Trophoblast cell (in vitro differentiated cells and primary cell): ENCODE measurements at regions not wholly inside any gene's neighbourhood (a gene's known extent, or its start where the extent isn't known, plus 50 kb on each side); places are given as distances from the start of the nearest gene placed in this dataset.

Source experiments
- DNase-seq, 2 donors: peaks; one replicate each; pipeline ENCODE4 v3.0.0-alpha.2; 2016
- H2AFZ ChIP-seq: 2 replicates; pipeline ENCODE4 v1.6.1; 2013; ENCODE audit warnings: low read length, moderate library complexity, mild to moderate bottlenecking; ENCODE audit not compliant: insufficient read depth, poor library complexity
- H2AK5ac ChIP-seq: 2 replicates; pipeline ENCODE4 v1.6.1; 2013; ENCODE audit warnings: mild to moderate bottlenecking, low read length
- H2BK120ac ChIP-seq: 2 replicates; pipeline ENCODE4 v1.6.1; 2013; ENCODE audit warnings: low read length, mild to moderate bottlenecking, moderate library complexity; ENCODE audit not compliant: insufficient read depth, poor library complexity
- H2BK12ac ChIP-seq: 2 replicates; pipeline ENCODE4 v1.6.1; 2013; ENCODE audit warnings: mild to moderate bottlenecking, low read length, moderate library complexity
- H2BK5ac ChIP-seq: 2 replicates; pipeline ENCODE4 v1.6.1; 2013; ENCODE audit warnings: low read length, low read depth, moderate library complexity, mild to moderate bottlenecking; ENCODE audit not compliant: poor library complexity
- H3K14ac ChIP-seq: 2 replicates; pipeline ENCODE4 v1.6.1; 2013; ENCODE audit warnings: mild to moderate bottlenecking, low read length
- H3K18ac ChIP-seq: 2 replicates; pipeline ENCODE4 v1.6.1; 2013; ENCODE audit warnings: mild to moderate bottlenecking, low read length
- H3K23ac ChIP-seq: 2 replicates; pipeline ENCODE4 v1.6.1; 2013; ENCODE audit warnings: low read length
- H3K27ac ChIP-seq: 2 replicates; pipeline ENCODE4 v1.5.1; 2013; ENCODE audit warnings: low read depth, mild to moderate bottlenecking, inconsistent platforms, low read length, moderate library complexity
- H3K27me3 ChIP-seq: 2 replicates; pipeline ENCODE4 v1.6.1; 2013; ENCODE audit warnings: inconsistent platforms, mild to moderate bottlenecking, low read length, moderate library complexity; ENCODE audit not compliant: insufficient read depth
- H3K36me3 ChIP-seq, 2 experiments: 1 replicate in 1 of 2; 2 replicates in 1 of 2; pipeline ENCODE4 v1.6.1; 2013; ENCODE audit warnings: low read length in 2 of 2, mild to moderate bottlenecking in 2 of 2, moderate library complexity in 1 of 2; ENCODE audit not compliant: insufficient read depth in 2 of 2, control insufficient read depth in 1 of 2
- H3K4ac ChIP-seq: 2 replicates; pipeline ENCODE4 v1.6.1; 2013; ENCODE audit warnings: low read depth, mild to moderate bottlenecking, low read length, moderate library complexity
- H3K4me1 ChIP-seq, 2 experiments: 1 replicate in 1 of 2; 2 replicates in 1 of 2; pipeline ENCODE4 v1.6.1; 2013; ENCODE audit warnings: low read length in 2 of 2, mild to moderate bottlenecking in 2 of 2, moderate library complexity in 1 of 2; ENCODE audit not compliant: insufficient read depth in 2 of 2, control insufficient read depth in 1 of 2
- H3K4me2 ChIP-seq: 2 replicates; pipeline ENCODE4 v1.6.1; 2013; ENCODE audit warnings: inconsistent platforms, mild to moderate bottlenecking, low read length, moderate library complexity
- H3K4me3 ChIP-seq: 2 replicates; pipeline ENCODE4 v1.5.1; 2013; ENCODE audit warnings: mild to moderate bottlenecking, low read depth, low read length, inconsistent platforms
- H3K79me1 ChIP-seq: one replicate; pipeline ENCODE4 v1.6.1; 2013; ENCODE audit warnings: low read length
- H3K79me2 ChIP-seq: 2 replicates; pipeline ENCODE4 v1.6.1; 2013; ENCODE audit warnings: low read length, mild to moderate bottlenecking; ENCODE audit not compliant: control insufficient read depth, insufficient read depth, poor library complexity
- H3K9ac ChIP-seq: 2 replicates; pipeline ENCODE4 v1.6.1; 2013; ENCODE audit warnings: mild to moderate bottlenecking, low read length
- H3K9me3 ChIP-seq: 2 replicates; pipeline ENCODE4 v1.6.1; 2013; ENCODE audit warnings: low read depth, mild to moderate bottlenecking, control low read depth, inconsistent platforms, low read length; ENCODE audit not compliant: insufficient read depth
- H4K12ac ChIP-seq: 2 replicates; pipeline ENCODE4 v1.6.1; 2013; ENCODE audit warnings: low read depth, mild to moderate bottlenecking, low read length, moderate library complexity
- H4K8ac ChIP-seq: 2 replicates; pipeline ENCODE4 v1.6.1; 2013; ENCODE audit warnings: low read depth, mild to moderate bottlenecking, low read length, moderate library complexity
- H4K91ac ChIP-seq: one replicate; pipeline ENCODE4 v1.6.1; 2013; ENCODE audit warnings: low read depth, mild to moderate bottlenecking, low read length, moderate library complexity
- WGBS: extraction: QIAGEN DNeasy Blood & Tissue Kit; methylation state at CpG from one replicate; pipeline ENCODE4 v1.1.7; 2013; ENCODE audit warnings: missing lambda C conversion rate; ENCODE audit not compliant: insufficient read length, insufficient coverage; ENCODE audit errors: extremely low coverage; 5-methylcytosine and 5-hydroxymethylcytosine counted together

- no peak overlapping the region for H2BK120ac ChIP-seq
These were observed 303.0 kb upstream of the TLE4 start for GRCh38 chr9:79268806-79269205.

DNA sequence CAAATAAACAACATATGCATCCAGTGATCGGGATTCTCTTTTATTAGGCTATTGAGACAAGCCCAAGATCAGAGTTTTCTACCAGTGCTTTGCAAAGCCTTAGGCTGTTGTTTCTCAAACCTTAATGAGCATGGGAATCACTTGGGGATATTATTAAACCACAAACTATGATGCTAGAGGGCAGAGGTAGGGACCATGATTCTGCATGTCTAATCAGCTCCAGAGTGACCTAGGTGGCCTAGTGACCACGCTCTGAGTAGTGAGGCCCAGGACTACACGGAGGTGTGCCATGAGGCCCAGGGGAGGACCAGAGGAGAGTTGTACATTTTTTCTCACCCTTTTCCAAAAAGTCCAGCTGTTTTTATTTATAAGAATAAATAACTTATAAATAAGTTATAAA is 298.5 kb upstream of the TLE4 start:
- Histone ChIP-seq H3K4me3 (no peak overlapping the region), H3K36me3 (no peaks in the 10 kb centered on the region), H3K79me2 (no peaks in the 10 kb centered on the region), H4K12ac (no peak overlapping the region), H2BK12ac (no peak overlapping the region), H2AFZ (no peak overlapping the region), H3K27me3 (no peaks in the 10 kb centered on the region), H3K4me2 (no peak overlapping the region), H3K79me1 (no peaks in the 10 kb centered on the region), H3K4me1 (peaks cover 0 to 2% of the 10 kb centered on the region in 2 experiments), H3K14ac (no peak overlapping the region), H3K9me3 (no peaks in the 10 kb centered on the region), H4K91ac (no peak overlapping the region), H3K18ac (no peak overlapping the region), H4K8ac (no peak overlapping the region), H2BK5ac (no peak overlapping the region), H2AK5ac (no peak overlapping the region), H3K9ac (no peak overlapping the region), H3K27ac (no peak overlapping the region), H3K23ac (no peak overlapping the region), H2BK120ac (no peak overlapping the region), H3K4ac (no peak overlapping the region)
- DNase-seq: no peak
- no CpG with 5 or more reads among the region's 3 CpGs for WGBS

More at GRCh38 chr9:79268806-79269205, 303.0 kb upstream of the TLE4 start:
- Histone ChIP-seq H3K4ac (no peak overlapping the region), H3K27me3 (no peaks in the 10 kb centered on the region), H4K12ac (no peak overlapping the region), H3K27ac (no peak overlapping the region), H3K9me3 (no peaks in the 10 kb centered on the region), H2AFZ (no peak overlapping the region), H2AK5ac (no peak overlapping the region), H2BK12ac (no peak overlapping the region), H4K8ac (no peak overlapping the region), H3K79me1 (no peaks in the 10 kb centered on the region), H4K91ac (no peak overlapping the region), H3K36me3 (no peaks in the 10 kb centered on the region), H3K9ac (no peak overlapping the region), H3K18ac (no peak overlapping the region), H3K4me2 (no peak overlapping the region), H3K79me2 (no peaks in the 10 kb centered on the region), H3K4me1 (peaks cover 0 to 2% of the 10 kb centered on the region in 2 experiments), H3K14ac (no peak overlapping the region), H3K23ac (no peak overlapping the region), H2BK5ac (no peak overlapping the region), H3K4me3 (no peak overlapping the region)
- DNase-seq: no peak
- WGBS: no CpG with 5 or more reads among the region's 2 CpGs

GRCh38 chr9:79279356-79279755 is 292.4 kb upstream of the TLE4 start:
- no peak overlapping the region for H4K12ac ChIP-seq
- H3K23ac ChIP-seq: no peak overlapping the region
- H3K27me3 ChIP-seq: no peaks in the 10 kb centered on the region
- no peak overlapping the region for H2BK12ac ChIP-seq
- no peak for DNase-seq
- no peak overlapping the region for H4K91ac ChIP-seq
- H3K9me3 ChIP-seq: no peaks in the 10 kb centered on the region
- no peak overlapping the region for H4K8ac ChIP-seq
- H3K4ac ChIP-seq: no peak overlapping the region
- peaks cover 0 to 2% of the 10 kb centered on the region in 2 experiments for H3K4me1 ChIP-seq
- no peaks in the 10 kb centered on the region for H3K79me2 ChIP-seq
- H3K18ac ChIP-seq: no peak overlapping the region
- no peak overlapping the region for H2BK120ac ChIP-seq
- H3K4me3 ChIP-seq: no peak overlapping the region
- no peaks in the 10 kb centered on the region for H3K36me3 ChIP-seq
- H3K14ac ChIP-seq: no peak overlapping the region
- H3K9ac ChIP-seq: no peak overlapping the region
- H3K4me2 ChIP-seq: no peak overlapping the region
- no peak overlapping the region for H2AFZ ChIP-seq
- H3K27ac ChIP-seq: no peak overlapping the region
- WGBS: no CpG with 5 or more reads among the region's 1 CpG
- no peak overlapping the region for H2AK5ac ChIP-seq
- H3K79me1 ChIP-seq: no peaks in the 10 kb centered on the region
- no peak overlapping the region for H2BK5ac ChIP-seq

DNA sequence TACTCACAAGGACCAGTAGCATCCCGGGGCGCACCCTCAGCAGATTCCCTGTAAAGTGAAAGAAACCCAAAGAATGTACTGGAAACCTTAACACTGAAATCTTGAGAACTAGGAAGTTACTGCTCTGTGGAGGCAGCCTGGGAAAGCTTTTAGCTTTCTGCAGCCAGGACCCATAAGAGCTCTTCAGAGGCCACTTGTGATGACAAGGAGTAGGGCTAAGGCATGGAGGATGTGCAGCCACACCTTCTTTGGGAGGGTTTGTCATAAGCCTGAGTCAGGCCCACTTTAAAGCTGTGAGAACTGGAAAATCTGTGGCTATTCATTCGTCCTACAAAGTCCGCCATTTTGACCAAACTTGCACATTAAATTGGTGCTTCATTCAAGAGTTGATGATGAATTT is 291.1 kb upstream of the TLE4 start:
- Histone ChIP-seq H3K4me3 (no peak overlapping the region), H3K27ac (no peak overlapping the region), H2BK5ac (no peak overlapping the region), H3K18ac (no peak overlapping the region), H3K9ac (no peak overlapping the region), H2BK120ac (no peak overlapping the region), H3K36me3 (no peaks in the 10 kb centered on the region), H4K91ac (no peak overlapping the region), H2AK5ac (no peak overlapping the region), H2BK12ac (no peak overlapping the region), H3K79me1 (no peaks in the 10 kb centered on the region), H4K12ac (no peak overlapping the region), H3K4me1 (peaks cover 0 to 2% of the 10 kb centered on the region in 2 experiments), H3K23ac (no peak overlapping the region), H3K9me3 (no peaks in the 10 kb centered on the region), H2AFZ (no peak overlapping the region), H3K79me2 (no peaks in the 10 kb centered on the region), H3K4me2 (no peak overlapping the region), H4K8ac (no peak overlapping the region), H3K14ac (no peak overlapping the region), H3K27me3 (no peaks in the 10 kb centered on the region), H3K4ac (no peak overlapping the region)
- WGBS: no CpG with 5 or more reads among the region's 4 CpGs
- DNase-seq: no peak
